Stomach (tissue), 4 donors: ENCODE measurements at regions not wholly inside any gene's neighbourhood (a gene's known extent, or its start where the extent isn't known, plus 50 kb on each side); places are given as distances from the start of the nearest gene placed in this dataset.

Experiments
- CTCF ChIP-seq, 7 experiments: fragments of 450-650 bp in 4 of 7; fragments of 200-600 bp in 3 of 7; sonication (generic) in 3 of 7; IDR thresholded peaks; one replicate each; pipeline ENCODE4 v1.5.1; 2016 to 2019; ENCODE audit warnings: antibody characterized with exemption in 7 of 7, control low read depth in 2 of 7, mild to moderate bottlenecking in 1 of 7
- POLR2A ChIP-seq, 4 donors: fragments of 450-650 bp; IDR thresholded peaks; one replicate each; pipeline ENCODE4 v1.6.1; 2016; ENCODE audit warnings: antibody characterized with exemption in 4 of 4, control low read depth in 2 of 4, mild to moderate bottlenecking in 1 of 4, moderate library complexity in 1 of 4

- TF ChIP-seq CTCF (IDR thresholded peaks at IDR 0.05) (no peak), POLR2A (IDR thresholded peaks at IDR 0.05) (no peak)
These were observed 176.8 kb downstream of the TBX5 start for GRCh38 chr12:114229150-114229549.
